ENCODE measurements at regions not wholly inside any gene's neighbourhood (a gene's known extent, or its start where the extent isn't known, plus 50 kb on each side); places are given as distances from the start of the nearest gene placed in this dataset.

DNA sequence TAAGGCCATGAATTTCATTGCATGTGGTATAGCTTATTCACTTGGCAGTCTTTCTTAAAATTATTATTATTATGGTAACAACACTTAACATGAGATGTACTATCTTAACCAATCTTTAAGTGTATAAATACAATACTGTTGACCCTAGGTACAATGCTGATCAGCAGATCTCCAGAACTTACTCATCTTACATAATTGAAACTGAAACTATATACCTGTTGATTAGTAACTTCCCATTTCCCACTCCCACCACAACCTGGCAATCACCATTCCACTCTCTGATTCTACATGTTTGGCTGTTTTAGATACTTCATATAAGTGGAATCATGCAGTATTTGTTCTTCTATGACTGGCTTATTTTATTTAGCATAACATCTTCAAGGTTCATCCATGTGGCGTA is 150.2 kb upstream of the POU2AF2 start:
- TF ChIP-seq, protein P1, sequence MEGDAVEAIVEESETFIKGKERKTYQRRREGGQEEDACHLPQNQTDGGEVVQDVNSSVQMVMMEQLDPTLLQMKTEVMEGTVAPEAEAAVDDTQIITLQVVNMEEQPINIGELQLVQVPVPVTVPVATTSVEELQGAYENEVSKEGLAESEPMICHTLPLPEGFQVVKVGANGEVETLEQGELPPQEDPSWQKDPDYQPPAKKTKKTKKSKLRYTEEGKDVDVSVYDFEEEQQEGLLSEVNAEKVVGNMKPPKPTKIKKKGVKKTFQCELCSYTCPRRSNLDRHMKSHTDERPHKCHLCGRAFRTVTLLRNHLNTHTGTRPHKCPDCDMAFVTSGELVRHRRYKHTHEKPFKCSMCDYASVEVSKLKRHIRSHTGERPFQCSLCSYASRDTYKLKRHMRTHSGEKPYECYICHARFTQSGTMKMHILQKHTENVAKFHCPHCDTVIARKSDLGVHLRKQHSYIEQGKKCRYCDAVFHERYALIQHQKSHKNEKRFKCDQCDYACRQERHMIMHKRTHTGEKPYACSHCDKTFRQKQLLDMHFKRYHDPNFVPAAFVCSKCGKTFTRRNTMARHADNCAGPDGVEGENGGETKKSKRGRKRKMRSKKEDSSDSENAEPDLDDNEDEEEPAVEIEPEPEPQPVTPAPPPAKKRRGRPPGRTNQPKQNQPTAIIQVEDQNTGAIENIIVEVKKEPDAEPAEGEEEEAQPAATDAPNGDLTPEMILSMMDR (IDR thresholded peaks at IDR 0.05) = no peak
- Histone ChIP-seq H3K4me3 (no peak overlapping the region), H3K27ac (no peak overlapping the region), H3K27me3 (no peaks in the 10 kb centered on the region), H3K9me3 (no peaks in the 10 kb centered on the region), H3K36me3 (no peaks in the 10 kb centered on the region), H3K9ac (ENCODE audit: low read depth in 2 of 2, low read length in 2 of 2) (no peak overlapping the region), H3K4me1 (no peaks in the 10 kb centered on the region)
- no peak for DNase-seq
- intact Hi-C loops (cut with DNase I) = no loop called here

DNA sequence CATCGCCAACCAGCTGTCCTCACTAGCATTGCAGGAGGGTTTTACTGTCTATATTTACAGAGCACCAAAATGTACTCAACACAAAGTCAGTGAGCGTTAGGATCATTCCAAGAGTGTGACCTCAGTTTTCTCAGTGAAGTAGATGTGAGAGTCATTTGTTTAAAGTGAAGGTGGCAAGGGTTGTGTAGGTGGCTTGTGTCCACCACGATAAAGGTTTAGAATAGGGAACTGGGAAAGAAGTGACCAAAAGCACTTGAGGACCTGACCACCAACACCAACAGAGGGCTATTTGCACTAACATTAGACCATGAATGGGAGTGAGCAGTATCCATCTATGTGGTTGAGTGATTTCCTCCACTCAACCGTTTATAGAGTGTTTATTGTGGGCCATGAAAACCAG is 152.5 kb upstream of the POU2AF2 start:
- no peaks in the 10 kb centered on the region for H3K9me3 ChIP-seq
- DNase-seq = no peak
- no peak overlapping the region for H3K9ac ChIP-seq (ENCODE audit: low read depth in 2 of 2, low read length in 2 of 2)
- intact Hi-C loops (cut with DNase I) = no loop called here
- H3K4me3 ChIP-seq = no peak overlapping the region
- no peaks in the 10 kb centered on the region for H3K27me3 ChIP-seq
- H3K4me1 ChIP-seq = no peaks in the 10 kb centered on the region
- no peaks in the 10 kb centered on the region for H3K36me3 ChIP-seq
- TF ChIP-seq, protein P1 (IDR thresholded peaks at IDR 0.05) = no peak
- no peak overlapping the region for H3K27ac ChIP-seq

DNA sequence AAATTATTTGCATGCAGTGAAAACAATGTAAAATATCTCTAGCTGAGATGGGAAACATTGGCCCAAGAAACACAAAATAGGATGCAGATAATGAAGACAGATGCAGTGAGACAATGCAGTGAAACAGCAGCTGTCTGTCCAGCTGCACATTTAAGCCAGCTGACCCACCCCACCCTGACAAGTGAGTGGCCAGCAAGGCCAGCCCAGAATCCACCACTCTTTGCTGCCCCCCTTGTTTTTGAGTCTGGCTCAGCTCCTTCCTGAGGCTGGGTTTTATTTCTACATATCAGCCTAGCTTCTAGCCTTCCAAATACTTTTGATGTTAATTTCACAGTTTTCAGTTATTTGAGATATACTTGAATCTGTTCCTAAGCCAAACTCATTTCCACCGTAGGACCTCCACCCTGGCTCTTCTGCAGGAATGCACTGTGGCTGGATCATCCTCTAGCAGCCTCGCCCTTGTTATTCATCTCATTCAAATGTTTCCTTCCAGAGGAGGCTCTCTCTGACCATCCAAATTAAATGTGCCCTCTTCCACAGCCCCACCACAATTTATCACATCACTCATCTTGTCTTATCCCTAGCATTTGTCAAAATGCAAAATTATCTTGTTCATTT is 154.1 kb upstream of the POU2AF2 start:
- Histone ChIP-seq H3K36me3 (no peaks in the 10 kb centered on the region), H3K9ac (ENCODE audit: low read depth in 2 of 2, low read length in 2 of 2) (no peak overlapping the region), H3K27me3 (no peaks in the 10 kb centered on the region), H3K4me3 (no peak overlapping the region), H3K9me3 (no peaks in the 10 kb centered on the region), H3K4me1 (no peaks in the 10 kb centered on the region), H3K27ac (no peak overlapping the region)
- intact Hi-C loops (cut with DNase I) = no loop called here
- TF ChIP-seq, protein P1 (IDR thresholded peaks at IDR 0.05) = no peak
- DNase-seq = no peak

DNA sequence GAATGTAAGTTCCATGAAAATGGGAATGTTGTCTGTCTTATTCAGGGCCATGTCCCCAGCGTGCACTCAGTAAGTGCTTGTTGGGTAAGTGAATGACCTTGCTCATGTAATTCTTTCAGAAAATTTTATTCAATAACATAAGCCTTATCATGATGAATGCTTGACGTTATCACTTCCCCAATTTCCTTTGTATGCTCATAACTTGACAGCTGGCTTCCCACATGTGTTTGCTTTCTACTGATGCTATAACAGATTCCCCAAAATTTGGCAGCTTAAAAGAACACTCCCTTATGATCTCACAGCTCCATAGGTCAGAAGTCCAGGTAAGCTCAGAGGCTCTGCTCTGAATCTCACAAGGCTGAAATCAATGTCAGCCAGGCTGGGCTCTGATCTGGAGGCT is 155.8 kb upstream of the POU2AF2 start:
- Histone ChIP-seq H3K27ac (no peak overlapping the region), H3K9me3 (no peaks in the 10 kb centered on the region), H3K27me3 (no peaks in the 10 kb centered on the region), H3K4me3 (no peak overlapping the region), H3K36me3 (no peaks in the 10 kb centered on the region), H3K4me1 (no peaks in the 10 kb centered on the region), H3K9ac (ENCODE audit: low read depth in 2 of 2, low read length in 2 of 2) (no peak overlapping the region)
- TF ChIP-seq, protein P1 (IDR thresholded peaks at IDR 0.05) = no peak
- intact Hi-C loops (cut with DNase I) = no loop called here
- no peak for DNase-seq

DNA sequence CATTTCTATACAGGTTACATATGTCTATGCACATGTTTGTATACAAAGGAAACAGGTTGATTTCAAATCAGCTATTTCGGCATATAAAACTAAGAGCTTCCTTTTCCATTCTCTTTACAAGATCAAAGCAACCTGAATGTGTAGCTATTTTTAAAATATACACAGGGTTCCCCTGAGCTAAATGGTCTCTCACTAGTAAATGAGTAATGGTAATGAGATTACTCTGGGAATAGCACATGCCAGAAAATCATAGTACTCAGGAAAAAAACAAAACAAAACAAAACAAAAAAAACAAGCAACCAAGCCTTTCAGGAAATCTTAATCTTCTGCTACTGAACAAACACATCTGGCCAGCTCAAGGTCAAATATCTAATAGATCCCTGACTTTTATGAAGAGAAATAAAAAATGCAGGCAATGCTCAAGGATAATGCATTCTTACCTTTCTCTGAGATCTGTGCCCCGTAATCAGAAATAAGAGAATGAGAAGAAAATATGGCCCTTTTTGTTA is 156.6 kb upstream of the POU2AF2 start:
- no peaks in the 10 kb centered on the region for H3K4me1 ChIP-seq
- no peaks in the 10 kb centered on the region for H3K36me3 ChIP-seq
- intact Hi-C loops (cut with DNase I) = no loop called here
- H3K27me3 ChIP-seq = no peaks in the 10 kb centered on the region
- H3K27ac ChIP-seq = no peak overlapping the region
- TF ChIP-seq, protein P1 (IDR thresholded peaks at IDR 0.05) = no peak
- H3K4me3 ChIP-seq = no peak overlapping the region
- no peaks in the 10 kb centered on the region for H3K9me3 ChIP-seq
- DNase-seq = no peak
- H3K9ac ChIP-seq (ENCODE audit: low read depth in 2 of 2, low read length in 2 of 2) = no peak overlapping the region
